ENCODE measurements at regions not wholly inside any gene's neighbourhood (a gene's known extent, or its start where the extent isn't known, plus 50 kb on each side); places are given as distances from the start of the nearest gene placed in this dataset.
A peak's percentile ranks its signal among the peaks of the same experiment; 100 is the strongest.
"Not testable (repeated sequence)": the region's sequence is repeated elsewhere in the genome, so short reads cannot be mapped to it uniquely, and the experiment has no call there.

DNA sequence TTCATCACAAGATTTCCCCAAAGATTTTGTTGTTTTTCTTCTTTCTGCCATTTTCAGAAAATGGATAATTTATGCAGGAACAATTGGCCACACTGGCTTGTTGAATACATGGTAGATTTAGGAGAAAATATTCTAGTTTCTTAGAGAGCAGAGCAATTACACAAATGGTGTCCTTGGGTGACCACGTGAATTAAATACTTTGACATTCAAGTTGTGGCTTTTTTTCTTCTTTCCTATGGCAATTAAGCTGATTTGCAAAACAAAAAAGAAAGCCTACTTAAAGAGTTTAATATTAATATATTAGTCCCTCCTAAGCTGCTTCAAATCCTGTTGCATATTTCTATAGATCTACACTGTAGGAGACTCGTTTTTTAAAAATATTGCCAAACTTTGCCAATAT lies 133.0 kb upstream of the HTR2C start:
- POLR2A ChIA-PET: no interaction called here
- Histone ChIP-seq H3K9me3 (ENCODE audit: control extremely low read depth in 1 of 5, control insufficient read depth in 4 of 5, insufficient read depth in 2 of 5, low read depth in 1 of 5, low read length in 4 of 5) (no peaks in the 10 kb centered on the region), H3K4me3 (ENCODE audit: control insufficient read depth in 1 of 7, extremely low read depth in 1 of 7, insufficient read depth in 4 of 7, low read depth in 2 of 7, low read length in 6 of 7) (no peak overlapping the region), H3K36me3 (ENCODE audit: control insufficient read depth in 4 of 4, insufficient read depth in 4 of 4, low read length in 3 of 4) (no peaks in the 10 kb centered on the region), H3K4me1 (ENCODE audit: control extremely low read depth in 1 of 4, control insufficient read depth in 4 of 4, insufficient read depth in 4 of 4, low read length in 3 of 4) (no peaks in the 10 kb centered on the region), H3K27ac (ENCODE audit: insufficient read depth in 1 of 2, low read depth in 1 of 2, low read length in 2 of 2, poor library complexity in 1 of 2, severe bottlenecking in 2 of 2) (no peak overlapping the region), H3K27me3 (replicated peaks in 2 of 5; ENCODE audit: control insufficient read depth in 4 of 5, insufficient read depth in 5 of 5, low read length in 4 of 5) (peaks cover 0 to 5% (median 0%) of the 10 kb centered on the region in 5 experiments)
- no peak for DNase-seq
- WGBS (ENCODE audit: insufficient coverage): 20% methylated on average over 1 of the region's 2 CpGs
- CTCF ChIA-PET: no interaction called here

DNA sequence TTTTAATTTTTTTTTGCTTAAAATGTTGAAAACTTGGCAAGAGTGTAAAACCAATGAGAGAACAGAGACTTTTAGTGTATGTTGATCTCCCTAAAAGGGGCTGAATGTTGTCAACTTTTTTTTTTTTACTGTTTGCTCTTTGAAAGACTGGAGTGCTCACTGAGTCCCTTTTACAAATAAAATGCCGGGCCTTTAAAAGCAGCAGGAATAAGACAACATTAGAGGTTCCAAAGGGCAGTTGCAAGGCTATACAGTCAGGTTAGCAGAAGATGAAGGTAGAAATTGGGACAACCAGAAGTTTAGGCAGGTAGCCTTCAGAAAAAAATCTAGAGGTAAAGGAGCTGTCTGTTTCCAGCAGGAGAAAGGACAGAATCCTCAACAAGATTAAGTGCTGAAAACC lies 132.5 kb upstream of the HTR2C start:
- Histone ChIP-seq H3K27me3 (replicated peaks in 2 of 5; ENCODE audit: control insufficient read depth in 4 of 5, insufficient read depth in 5 of 5, low read length in 4 of 5) (peaks cover 0 to 5% (median 0%) of the 10 kb centered on the region in 5 experiments), H3K36me3 (ENCODE audit: control insufficient read depth in 4 of 4, insufficient read depth in 4 of 4, low read length in 3 of 4) (no peaks in the 10 kb centered on the region), H3K27ac (ENCODE audit: insufficient read depth in 1 of 2, low read depth in 1 of 2, low read length in 2 of 2, poor library complexity in 1 of 2, severe bottlenecking in 2 of 2) (no peak overlapping the region), H3K4me1 (ENCODE audit: control extremely low read depth in 1 of 4, control insufficient read depth in 4 of 4, insufficient read depth in 4 of 4, low read length in 3 of 4) (no peaks in the 10 kb centered on the region), H3K9me3 (ENCODE audit: control extremely low read depth in 1 of 5, control insufficient read depth in 4 of 5, insufficient read depth in 2 of 5, low read depth in 1 of 5, low read length in 4 of 5) (no peaks in the 10 kb centered on the region), H3K4me3 (ENCODE audit: control insufficient read depth in 1 of 7, extremely low read depth in 1 of 7, insufficient read depth in 4 of 7, low read depth in 2 of 7, low read length in 6 of 7) (no peak overlapping the region)
- POLR2A ChIA-PET: no interaction called here
- DNase-seq: no peak
- CTCF ChIA-PET: no interaction called here
- 38% methylated on average over 1 of the region's 1 CpG for WGBS (ENCODE audit: insufficient coverage)

DNA sequence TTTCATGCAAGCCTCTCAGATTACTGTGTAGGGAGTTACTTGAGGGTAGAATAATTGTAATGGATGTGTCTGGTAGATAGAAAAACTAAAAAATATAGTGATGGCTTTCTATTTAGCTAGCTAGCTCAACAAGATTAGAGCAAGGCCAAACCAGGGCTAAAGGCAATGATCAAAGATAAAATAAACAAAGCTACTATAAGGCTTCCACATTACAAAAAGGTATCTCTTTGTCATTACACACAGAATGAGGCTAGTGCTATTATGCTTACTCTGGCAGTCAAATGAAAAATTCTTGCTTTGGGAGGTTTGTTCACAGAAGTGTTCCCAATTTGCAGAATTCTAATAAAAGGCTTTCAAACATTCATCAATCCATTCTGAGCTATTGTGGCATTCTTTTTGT lies 121.6 kb upstream of the HTR2C start:
- Histone ChIP-seq H3K27me3 (replicated peaks in 2 of 5; ENCODE audit: control insufficient read depth in 4 of 5, insufficient read depth in 5 of 5, low read length in 4 of 5) (no peaks in the 10 kb centered on the region), H3K36me3 (ENCODE audit: control insufficient read depth in 4 of 4, insufficient read depth in 4 of 4, low read length in 3 of 4) (no peaks in the 10 kb centered on the region), H3K4me1 (ENCODE audit: control extremely low read depth in 1 of 4, control insufficient read depth in 4 of 4, insufficient read depth in 4 of 4, low read length in 3 of 4) (no peaks in the 10 kb centered on the region), H3K9me3 (ENCODE audit: control extremely low read depth in 1 of 5, control insufficient read depth in 4 of 5, insufficient read depth in 2 of 5, low read depth in 1 of 5, low read length in 4 of 5) (no peaks in the 10 kb centered on the region), H3K4me3 (ENCODE audit: control insufficient read depth in 1 of 7, extremely low read depth in 1 of 7, insufficient read depth in 4 of 7, low read depth in 2 of 7, low read length in 6 of 7) (no peak overlapping the region), H3K27ac (ENCODE audit: insufficient read depth in 1 of 2, low read depth in 1 of 2, low read length in 2 of 2, poor library complexity in 1 of 2, severe bottlenecking in 2 of 2) (no peak overlapping the region)
- no peak for DNase-seq
- CTCF ChIA-PET: interaction anchor here (0.6 kb wide), 1 partner anchor 321 kb away, joined by 3 read pairs; no protein-coding TSS in a partner anchor
- POLR2A ChIA-PET: no interaction called here

DNA sequence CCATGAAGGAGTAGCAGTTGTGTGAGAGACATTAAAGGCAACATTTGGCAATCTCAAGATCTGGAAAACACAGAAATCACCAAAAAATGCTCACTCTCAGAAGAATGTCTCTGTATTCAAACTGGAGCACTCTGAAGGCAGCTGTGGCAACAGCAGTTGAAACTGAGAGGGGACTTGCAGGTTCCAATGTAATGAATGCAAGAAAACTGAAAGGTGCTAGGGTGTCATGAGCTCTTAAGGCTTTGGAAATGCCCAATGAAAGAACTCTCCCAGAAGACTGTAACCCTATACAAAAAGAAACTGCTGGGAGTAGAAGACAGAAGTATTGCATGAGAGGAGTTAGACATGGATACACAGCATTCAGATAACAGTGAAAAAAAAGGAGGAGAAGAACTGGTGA lies 118.2 kb upstream of the HTR2C start:
- Histone ChIP-seq H3K27ac (ENCODE audit: insufficient read depth in 1 of 2, low read depth in 1 of 2, low read length in 2 of 2, poor library complexity in 1 of 2, severe bottlenecking in 2 of 2) (no peak overlapping the region), H3K4me3 (ENCODE audit: control insufficient read depth in 1 of 7, extremely low read depth in 1 of 7, insufficient read depth in 4 of 7, low read depth in 2 of 7, low read length in 6 of 7) (no peak overlapping the region), H3K9me3 (ENCODE audit: control extremely low read depth in 1 of 5, control insufficient read depth in 4 of 5, insufficient read depth in 2 of 5, low read depth in 1 of 5, low read length in 4 of 5) (no peaks in the 10 kb centered on the region), H3K36me3 (ENCODE audit: control insufficient read depth in 4 of 4, insufficient read depth in 4 of 4, low read length in 3 of 4) (no peaks in the 10 kb centered on the region), H3K27me3 (replicated peaks in 2 of 5; ENCODE audit: control insufficient read depth in 4 of 5, insufficient read depth in 5 of 5, low read length in 4 of 5) (no peaks in the 10 kb centered on the region), H3K4me1 (ENCODE audit: control extremely low read depth in 1 of 4, control insufficient read depth in 4 of 4, insufficient read depth in 4 of 4, low read length in 3 of 4) (no peaks in the 10 kb centered on the region)
- POLR2A ChIA-PET: no interaction called here
- CTCF ChIA-PET: no interaction called here
- DNase-seq: no peak

DNA sequence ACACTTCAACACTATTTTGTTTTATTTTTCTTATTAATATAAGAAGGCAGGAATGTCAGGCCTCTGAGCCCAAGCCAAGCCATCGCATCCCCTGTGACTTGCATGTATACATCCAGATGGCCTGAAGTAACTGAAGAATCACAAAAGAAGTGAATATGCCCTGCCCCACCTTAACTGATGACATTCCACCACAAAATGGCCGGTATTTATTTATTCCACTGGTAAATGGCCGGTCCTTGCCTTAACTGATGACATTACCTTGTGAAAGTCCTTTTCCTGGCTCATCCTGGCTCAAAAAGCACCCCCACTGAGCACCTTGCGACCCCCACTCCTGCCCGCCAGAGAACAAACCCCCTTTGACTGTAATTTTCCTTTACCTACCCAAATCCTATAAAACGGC lies 111.9 kb upstream of the HTR2C start:
- H3K4me3 ChIP-seq (ENCODE audit: control insufficient read depth in 1 of 7, extremely low read depth in 1 of 7, insufficient read depth in 4 of 7, low read depth in 2 of 7, low read length in 6 of 7); H3K36me3 ChIP-seq (ENCODE audit: control insufficient read depth in 4 of 4, insufficient read depth in 4 of 4, low read length in 3 of 4); H3K4me1 ChIP-seq (ENCODE audit: control extremely low read depth in 1 of 4, control insufficient read depth in 4 of 4, insufficient read depth in 4 of 4, low read length in 3 of 4); H3K27me3 ChIP-seq (replicated peaks in 2 of 5; ENCODE audit: control insufficient read depth in 4 of 5, insufficient read depth in 5 of 5, low read length in 4 of 5); H3K27ac ChIP-seq (ENCODE audit: insufficient read depth in 1 of 2, low read depth in 1 of 2, low read length in 2 of 2, poor library complexity in 1 of 2, severe bottlenecking in 2 of 2); DNase-seq; CTCF ChIA-PET; H3K9me3 ChIP-seq (ENCODE audit: control extremely low read depth in 1 of 5, control insufficient read depth in 4 of 5, insufficient read depth in 2 of 5, low read depth in 1 of 5, low read length in 4 of 5); POLR2A ChIA-PET: not testable (repeated sequence)
- 80% methylated on average over 2 of the region's 6 CpGs for WGBS (ENCODE audit: insufficient coverage)

DNA sequence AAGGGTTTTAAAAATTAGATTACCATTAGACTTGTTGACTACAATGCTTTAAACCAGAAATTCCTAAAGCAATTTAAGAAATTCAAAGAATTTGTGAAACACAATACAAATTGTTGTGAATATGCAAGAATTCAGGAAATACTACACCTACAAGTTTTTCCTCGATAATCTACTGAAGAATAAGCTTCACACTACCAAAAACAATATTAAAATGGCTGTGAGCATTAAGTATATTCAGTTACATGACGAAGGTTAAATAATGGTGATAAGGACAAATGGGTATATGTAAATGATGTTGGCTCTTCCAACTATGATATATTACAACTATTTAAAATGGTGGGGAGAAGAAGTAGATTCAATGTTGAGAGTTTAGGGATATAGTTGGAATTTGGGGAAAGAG lies 111.1 kb upstream of the HTR2C start:
- H3K36me3 ChIP-seq (ENCODE audit: control insufficient read depth in 4 of 4, insufficient read depth in 4 of 4, low read length in 3 of 4): no peaks in the 10 kb centered on the region
- no peaks in the 10 kb centered on the region for H3K9me3 ChIP-seq (ENCODE audit: control extremely low read depth in 1 of 5, control insufficient read depth in 4 of 5, insufficient read depth in 2 of 5, low read depth in 1 of 5, low read length in 4 of 5)
- H3K4me3 ChIP-seq (ENCODE audit: control insufficient read depth in 1 of 7, extremely low read depth in 1 of 7, insufficient read depth in 4 of 7, low read depth in 2 of 7, low read length in 6 of 7): no peak overlapping the region
- no peak overlapping the region for H3K27ac ChIP-seq (ENCODE audit: insufficient read depth in 1 of 2, low read depth in 1 of 2, low read length in 2 of 2, poor library complexity in 1 of 2, severe bottlenecking in 2 of 2)
- no peak for DNase-seq
- CTCF ChIA-PET: no interaction called here
- no CpG with 5 or more reads among the region's 2 CpGs for WGBS (ENCODE audit: insufficient coverage)
- no peaks in the 10 kb centered on the region for H3K27me3 ChIP-seq (replicated peaks in 2 of 5; ENCODE audit: control insufficient read depth in 4 of 5, insufficient read depth in 5 of 5, low read length in 4 of 5)
- H3K4me1 ChIP-seq (ENCODE audit: control extremely low read depth in 1 of 4, control insufficient read depth in 4 of 4, insufficient read depth in 4 of 4, low read length in 3 of 4): no peaks in the 10 kb centered on the region
- POLR2A ChIA-PET: no interaction called here

DNA sequence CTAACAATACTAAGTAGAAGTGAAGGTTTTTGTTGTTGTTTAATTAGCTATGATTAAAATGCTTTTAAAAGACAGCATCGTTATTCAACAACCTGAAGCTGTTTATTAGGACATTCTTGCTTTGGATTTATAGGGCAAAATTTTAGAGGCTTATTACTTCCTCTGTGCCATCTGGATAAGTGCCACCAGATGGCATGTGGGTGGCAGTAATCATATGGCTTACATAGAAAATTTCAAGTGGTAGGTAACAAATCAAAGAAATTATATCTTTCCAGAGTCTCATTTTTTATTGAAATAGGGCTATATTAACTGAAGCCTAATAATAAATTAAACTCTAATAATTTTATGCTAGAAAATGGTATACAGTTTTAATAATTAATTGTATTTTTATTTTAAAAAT lies 83.3 kb upstream of the HTR2C start:
- no peak overlapping the region for H3K27ac ChIP-seq (ENCODE audit: insufficient read depth in 1 of 2, low read depth in 1 of 2, low read length in 2 of 2, poor library complexity in 1 of 2, severe bottlenecking in 2 of 2)
- H3K27me3 ChIP-seq (replicated peaks in 2 of 5; ENCODE audit: control insufficient read depth in 4 of 5, insufficient read depth in 5 of 5, low read length in 4 of 5): no peaks in the 10 kb centered on the region
- peak; percentile 1 to 23 (median 22) for DNase-seq
- no peaks in the 10 kb centered on the region for H3K4me1 ChIP-seq (ENCODE audit: control extremely low read depth in 1 of 4, control insufficient read depth in 4 of 4, insufficient read depth in 4 of 4, low read length in 3 of 4)
- no peak overlapping the region for H3K4me3 ChIP-seq (ENCODE audit: control insufficient read depth in 1 of 7, extremely low read depth in 1 of 7, insufficient read depth in 4 of 7, low read depth in 2 of 7, low read length in 6 of 7)
- 83% methylated on average over 1 of the region's 1 CpG for WGBS (ENCODE audit: insufficient coverage)
- POLR2A ChIA-PET: no interaction called here
- no peaks in the 10 kb centered on the region for H3K9me3 ChIP-seq (ENCODE audit: control extremely low read depth in 1 of 5, control insufficient read depth in 4 of 5, insufficient read depth in 2 of 5, low read depth in 1 of 5, low read length in 4 of 5)
- no peaks in the 10 kb centered on the region for H3K36me3 ChIP-seq (ENCODE audit: control insufficient read depth in 4 of 4, insufficient read depth in 4 of 4, low read length in 3 of 4)
- CTCF ChIA-PET: no interaction called here

DNA sequence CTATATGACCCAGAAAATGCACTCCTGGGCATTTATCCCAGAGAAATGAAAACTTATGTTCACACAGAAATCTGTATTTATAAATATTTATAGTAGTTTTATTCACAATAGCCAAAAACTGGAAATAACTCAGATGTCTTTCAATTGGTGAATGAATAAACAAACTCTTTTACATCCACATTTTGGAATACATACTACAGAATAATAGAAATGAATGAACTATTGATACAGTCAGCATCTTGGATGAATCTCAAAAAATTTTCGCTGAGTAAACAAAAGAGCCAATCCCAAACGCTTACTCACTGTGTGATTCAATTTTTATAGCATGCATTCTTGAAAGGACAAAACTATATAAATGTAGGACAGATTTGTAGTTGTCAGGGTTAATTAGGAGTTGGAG lies 75.1 kb upstream of the HTR2C start:
- H3K4me1 ChIP-seq (ENCODE audit: control extremely low read depth in 1 of 4, control insufficient read depth in 4 of 4, insufficient read depth in 4 of 4, low read length in 3 of 4): no peaks in the 10 kb centered on the region
- no peaks in the 10 kb centered on the region for H3K27me3 ChIP-seq (replicated peaks in 2 of 5; ENCODE audit: control insufficient read depth in 4 of 5, insufficient read depth in 5 of 5, low read length in 4 of 5)
- ChIA-PET POLR2A (no interaction called here), CTCF (interaction anchor here (0.6 kb wide), 1 partner anchor 61 kb away, joined by 3 read pairs; no protein-coding TSS in a partner anchor)
- H3K27ac ChIP-seq (ENCODE audit: insufficient read depth in 1 of 2, low read depth in 1 of 2, low read length in 2 of 2, poor library complexity in 1 of 2, severe bottlenecking in 2 of 2): no peak overlapping the region
- H3K4me3 ChIP-seq (ENCODE audit: control insufficient read depth in 1 of 7, extremely low read depth in 1 of 7, insufficient read depth in 4 of 7, low read depth in 2 of 7, low read length in 6 of 7): no peak overlapping the region
- no peaks in the 10 kb centered on the region for H3K36me3 ChIP-seq (ENCODE audit: control insufficient read depth in 4 of 4, insufficient read depth in 4 of 4, low read length in 3 of 4)
- no peak for DNase-seq
- WGBS (ENCODE audit: insufficient coverage): no CpG with 5 or more reads among the region's 2 CpGs
- no peaks in the 10 kb centered on the region for H3K9me3 ChIP-seq (ENCODE audit: control extremely low read depth in 1 of 5, control insufficient read depth in 4 of 5, insufficient read depth in 2 of 5, low read depth in 1 of 5, low read length in 4 of 5)

Data from common myeloid progenitor, CD34-positive (primary cell).